GM19193 (cell line): ENCODE measurements at regions not wholly inside any gene's neighbourhood (a gene's known extent, or its start where the extent isn't known, plus 50 kb on each side); places are given as distances from the start of the nearest gene placed in this dataset.

Source experiments
- POLR2A ChIP-seq: IDR thresholded peaks from 4 replicates; pipeline ENCODE4 v1.6.1; 2011; ENCODE audit not compliant: insufficient read depth, insufficient read length; ENCODE audit errors: extremely low read depth

GRCh38 chr2:145079641-145080040 lies 559.7 kb upstream of the ZEB2 start:
- TF ChIP-seq POLR2A: no peak

DNA sequence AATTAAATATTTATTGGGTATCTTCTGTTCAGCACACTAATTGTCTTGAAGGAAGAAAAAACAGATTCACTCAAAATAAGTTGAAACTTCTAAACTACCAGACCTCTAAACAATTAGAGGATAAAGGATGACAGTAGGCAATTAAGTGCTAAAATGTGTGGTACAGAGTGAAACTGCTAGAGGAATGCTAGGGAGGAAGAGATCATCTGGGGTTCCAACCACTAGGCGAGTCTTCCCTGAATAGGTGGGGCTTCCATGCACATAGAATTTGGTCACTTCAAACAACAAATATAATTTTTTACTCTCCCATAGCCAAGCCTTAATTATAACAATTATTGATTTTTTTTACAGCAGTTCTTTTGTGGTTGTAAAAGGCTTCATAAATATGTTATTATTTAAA lies 559.0 kb upstream of the ZEB2 start:
- TF ChIP-seq POLR2A: no peak

DNA sequence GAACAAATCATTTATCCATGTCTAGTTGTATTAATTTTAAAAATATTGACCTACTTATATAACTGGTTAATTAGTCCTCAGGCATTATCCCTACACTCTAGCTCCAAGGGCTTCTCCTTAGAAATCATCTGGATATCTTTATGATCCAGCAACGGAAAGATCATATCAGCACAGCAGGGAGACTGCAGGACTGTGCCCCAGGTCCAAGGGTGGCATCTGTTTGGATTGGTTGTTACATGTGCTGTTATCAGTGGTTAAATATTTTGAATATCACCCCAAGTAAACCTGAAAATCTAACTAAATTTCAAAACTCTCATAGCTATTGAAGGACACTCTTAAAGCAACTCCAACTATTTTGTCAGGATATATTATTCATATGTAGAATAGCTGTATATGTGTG lies 556.2 kb upstream of the ZEB2 start:
- TF ChIP-seq POLR2A: no peak

- no peak for TF ChIP-seq POLR2A
Observed at GRCh38 chr2:145075454-145076062, 555.6 kb upstream of the ZEB2 start.

DNA sequence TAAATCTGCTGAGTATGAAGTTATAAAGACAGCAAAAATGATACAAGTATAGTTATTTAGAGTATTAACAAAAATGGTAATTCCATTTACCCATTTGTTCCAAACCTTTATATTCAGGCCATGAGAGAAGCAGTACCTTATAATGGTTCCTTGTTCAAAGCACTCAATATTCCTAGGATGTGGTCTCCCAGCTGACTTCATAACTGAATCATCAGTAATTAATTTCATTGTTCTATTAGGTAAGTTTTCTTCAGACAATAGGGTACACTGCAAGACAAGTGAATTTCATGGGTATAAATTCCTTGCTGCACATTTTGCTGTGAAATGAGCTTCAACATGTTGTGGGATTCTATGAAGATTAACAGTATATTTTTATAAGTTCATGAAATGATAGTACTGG lies 550.8 kb upstream of the ZEB2 start:
- TF ChIP-seq POLR2A: no peak

DNA sequence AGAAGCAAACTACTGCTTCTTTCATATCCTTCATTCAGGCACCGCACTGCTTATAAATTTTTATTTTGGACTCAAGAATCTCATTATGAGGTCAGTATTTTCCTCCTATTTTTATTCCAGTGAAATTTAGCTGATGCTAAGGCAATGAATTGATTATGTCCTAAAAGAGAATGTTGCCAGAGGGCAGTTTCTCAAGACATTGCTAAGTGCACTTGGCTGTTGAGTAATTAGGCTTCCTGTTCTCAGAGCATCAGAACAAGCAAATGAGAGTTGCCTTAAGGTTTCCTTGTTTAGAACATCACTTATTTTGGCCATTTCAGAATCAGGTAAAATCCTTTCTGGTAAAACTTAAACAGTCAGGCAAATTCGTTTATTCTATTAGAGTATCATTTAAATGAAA lies 548.6 kb upstream of the ZEB2 start:
- TF ChIP-seq POLR2A: no peak

- TF ChIP-seq POLR2A: no peak
Observed at GRCh38 chr2:145067549-145068030, 547.7 kb upstream of the ZEB2 start.

DNA sequence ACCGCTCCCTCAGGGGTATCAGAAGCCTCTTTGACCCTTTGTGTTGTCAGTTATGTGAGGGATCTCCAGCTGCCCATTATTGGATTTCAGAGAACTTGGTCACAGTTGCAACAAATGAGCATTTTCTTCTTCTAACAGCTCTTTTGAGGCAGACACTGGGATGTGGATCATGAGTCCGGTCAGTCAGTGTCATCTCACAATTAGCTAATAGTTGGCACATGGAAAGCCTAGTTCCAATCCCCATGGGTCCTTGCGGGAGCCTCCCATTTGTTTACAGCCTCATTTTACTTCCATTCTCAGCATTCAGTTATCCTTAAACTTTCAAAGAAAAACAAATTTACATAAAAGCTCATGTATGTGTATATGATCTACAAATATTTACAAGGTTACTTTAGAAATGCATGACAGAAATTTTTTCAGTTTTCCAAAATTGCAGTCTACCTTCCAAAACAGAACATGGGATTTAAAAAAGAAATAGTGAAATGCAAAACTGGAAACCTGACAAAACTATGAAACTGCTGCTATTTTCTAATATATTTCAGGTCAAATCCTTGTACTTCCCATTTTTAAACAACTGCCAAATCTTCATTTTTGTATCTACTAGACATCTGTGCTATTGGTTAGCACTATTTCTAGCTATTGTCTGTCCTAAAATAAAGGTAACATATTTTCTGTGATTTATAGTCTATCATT lies 547.1 kb upstream of the ZEB2 start:
- TF ChIP-seq POLR2A: no peak

GRCh38 chr2:145066151-145066661 lies 546.3 kb upstream of the ZEB2 start:
- TF ChIP-seq POLR2A: no peak

DNA sequence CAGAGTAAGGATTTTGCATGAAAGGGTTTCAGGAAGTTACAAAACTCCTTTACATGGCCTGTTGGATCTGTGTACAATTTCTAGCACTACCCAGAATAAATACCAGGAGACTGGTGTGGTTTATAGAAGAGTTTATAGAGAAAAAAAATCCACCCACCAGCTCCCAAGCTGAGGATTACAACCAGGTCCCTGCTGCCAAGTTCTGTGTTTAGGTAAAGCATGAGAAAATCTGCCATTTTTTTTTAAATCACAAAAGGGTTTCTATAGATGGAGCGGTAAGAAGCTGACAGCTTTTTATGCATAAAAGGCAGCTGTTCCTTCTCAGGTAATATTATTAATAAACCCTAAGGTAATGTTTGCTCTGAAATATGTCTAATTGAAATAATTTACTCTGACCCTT lies 545.4 kb upstream of the ZEB2 start:
- TF ChIP-seq POLR2A: no peak

- TF ChIP-seq POLR2A: no peak
Observed at GRCh38 chr2:145064511-145064910, 544.6 kb upstream of the ZEB2 start.

- no peak for TF ChIP-seq POLR2A
Observed at GRCh38 chr2:145060876-145061275, 541.0 kb upstream of the ZEB2 start.

GRCh38 chr2:145059914-145060313 lies 540.0 kb upstream of the ZEB2 start:
- no peak for TF ChIP-seq POLR2A

DNA sequence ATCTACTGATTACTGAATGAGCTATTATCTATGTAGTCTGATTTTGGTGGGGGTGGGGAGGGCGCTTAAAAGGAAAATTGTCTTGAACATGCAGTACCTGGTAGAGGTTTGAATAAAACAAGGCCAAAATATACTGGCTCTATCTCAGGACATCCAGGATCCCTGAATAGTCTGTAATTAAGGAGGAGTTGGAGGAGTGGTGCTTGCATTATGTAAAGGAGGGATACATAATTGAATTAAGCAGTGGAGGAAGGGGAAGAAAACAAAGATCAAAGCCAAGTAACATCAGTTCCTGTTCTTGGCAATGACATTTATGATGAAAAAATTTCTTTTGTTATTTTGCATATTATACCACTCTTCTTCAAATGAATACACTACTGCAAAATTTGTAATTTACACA lies 539.4 kb upstream of the ZEB2 start:
- no peak for TF ChIP-seq POLR2A

- TF ChIP-seq POLR2A: no peak
Observed at GRCh38 chr2:145058457-145058856, 538.5 kb upstream of the ZEB2 start.

DNA sequence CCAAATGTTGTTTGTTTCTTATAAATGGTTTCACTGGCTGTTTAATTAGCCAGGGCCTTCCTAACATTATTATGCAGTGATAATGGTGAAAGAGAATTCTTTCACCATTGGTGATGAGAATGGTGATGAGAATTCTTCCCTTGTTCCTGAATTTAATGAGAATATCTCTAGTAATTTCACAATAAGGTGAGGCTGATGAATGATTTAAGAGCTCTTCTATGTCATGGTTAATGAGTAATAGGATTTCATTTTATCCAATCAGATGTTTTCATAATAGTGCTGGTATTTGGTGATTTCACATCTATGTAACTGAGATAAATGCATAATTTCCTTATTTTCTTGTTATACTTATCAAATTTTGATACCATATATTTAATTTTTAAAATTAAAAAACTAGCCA lies 535.7 kb upstream of the ZEB2 start:
- TF ChIP-seq POLR2A: no peak

- no peak for TF ChIP-seq POLR2A
Observed at GRCh38 chr2:145050134-145050533, 530.2 kb upstream of the ZEB2 start.

GRCh38 chr2:145049475-145049874 lies 529.6 kb upstream of the ZEB2 start:
- TF ChIP-seq POLR2A: no peak
